HCT116 (cell line): ENCODE measurements at regions not wholly inside any gene's neighbourhood (a gene's known extent, or its start where the extent isn't known, plus 50 kb on each side); places are given as distances from the start of the nearest gene placed in this dataset.

Experiments
- ATAC-seq: fragments of 200-7000 bp; cut with Tn5 transposase; 2 replicates; pipeline ENCODE4 v1.9.1; 2020; ENCODE audit warnings: mild to moderate bottlenecking, moderate library complexity
- BruUV-seq: library from RNA; stranded (reverse); fragments of 400-500 nt; replicated peaks from 2 replicates; lab custom pipeline; 2021; lab: Mats Ljungman, UMichigan
- CTCF ChIA-PET: fragments of 300-600 bp; sonication (Branson Sonifier 250); formaldehyde crosslinking; loops from one replicate; lab custom pipeline; 2021; ENCODE audit warnings: antibody characterized with exemption; lab: Charles Lee
- POLR2A ChIA-PET: fragments of 300-600, 350-600 bp; sonication (Branson Sonifier 250); formaldehyde crosslinking; loops from one replicate; lab custom pipeline; 2021; ENCODE audit warnings: antibody characterized with exemption; lab: Charles Lee
- RAD21 ChIA-PET, 2 experiments: fragments of 300-600 bp; sonication (Branson Sonifier 250); formaldehyde crosslinking; loops; one replicate each; lab custom pipeline; 2023; ENCODE audit warnings: low total read pairs in 2 of 2; ENCODE audit not compliant: uncharacterized antibody in 2 of 2, unreplicated experiment in 2 of 2, low non-redundant PET in 1 of 2; lab: Charles Lee
- DNase-seq: peaks from one replicate; pipeline ENCODE4 v3.0.0-alpha.2; 2010; ENCODE audit warnings: low read depth, low spot score
- H2AFZ ChIP-seq: fragments of 200-600 bp; shearing (Covaris generic), sonication (generic); 2 replicates; pipeline ENCODE4 v1.6.1; 2017; ENCODE audit warnings: low read depth, mixed run types, mixed read lengths, antibody characterized with exemption, low read length; ENCODE audit not compliant: poor library complexity, severe bottlenecking
- H3K27ac ChIP-seq: 2 replicates; pipeline ENCODE4 v1.5.1; 2012; ENCODE audit warnings: low read depth, low read length
- H3K27me3 ChIP-seq: fragments of 200-600 bp; sonication (generic); 2 replicates; pipeline ENCODE4 v1.6.1; 2016; ENCODE audit warnings: mixed run types, low read length, mixed read lengths; ENCODE audit not compliant: insufficient read depth
- H3K36me3 ChIP-seq, 2 experiments: fragments of 200-500 bp in 1 of 2; fragments of 200-600 bp in 1 of 2; sonication (Bioruptor generic) in 1 of 2; sonication (generic) in 1 of 2; 2 replicates each; pipeline versions ENCODE4 v1.5.1 to v1.6.1; 2014 to 2016; ENCODE audit warnings: low read length in 2 of 2, inconsistent platforms in 1 of 2, mixed read lengths in 1 of 2, mixed run types in 1 of 2; ENCODE audit not compliant: insufficient read depth in 2 of 2, control insufficient read depth in 1 of 2
- H3K4me1 ChIP-seq, 2 experiments: fragments of 200-600 bp in 1 of 2; sonication (generic) in 1 of 2; 2 replicates each; pipeline versions ENCODE4 v1.5.1 to v1.6.1; 2012 to 2017; ENCODE audit warnings: low read length in 2 of 2, inconsistent platforms in 1 of 2, mild to moderate bottlenecking in 1 of 2, mixed read lengths in 1 of 2, mixed run types in 1 of 2, moderate library complexity in 1 of 2; ENCODE audit not compliant: insufficient read depth in 2 of 2, control insufficient read depth in 1 of 2
- H3K4me2 ChIP-seq: fragments of 200-600 bp; sonication (generic); 2 replicates; pipeline ENCODE4 v1.6.1; 2017; ENCODE audit warnings: mixed run types, low read length, mixed read lengths
- H3K4me3 ChIP-seq, 2 experiments: fragments of 200-600 bp in 1 of 2; sonication (generic) in 1 of 2; replicated peaks in 1 of 2; 2 replicates each; pipeline ENCODE4 v1.5.1; 2011 to 2016; ENCODE audit warnings: low read length in 2 of 2, control low read depth in 1 of 2, low read depth in 1 of 2, mild to moderate bottlenecking in 1 of 2, mixed read lengths in 1 of 2, mixed run types in 1 of 2
- H3K79me2 ChIP-seq: fragments of 200-600 bp; sonication (generic); 2 replicates; pipeline ENCODE4 v1.6.1; 2017; ENCODE audit warnings: mild to moderate bottlenecking, mixed run types, low read length, moderate library complexity, mixed read lengths; ENCODE audit not compliant: insufficient read depth
- H3K9ac ChIP-seq: fragments of 200-600 bp; sonication (generic); 2 replicates; pipeline ENCODE4 v1.6.1; 2016; ENCODE audit warnings: low read length, mixed read lengths
- H3K9me2 ChIP-seq: fragments of 200-600 bp; sonication (generic), shearing (Covaris generic); 2 replicates; pipeline ENCODE4 v1.6.1; 2017; ENCODE audit warnings: mixed run types, mild to moderate bottlenecking, moderate library complexity; ENCODE audit not compliant: insufficient read depth
- H3K9me3 ChIP-seq, 2 experiments: fragments of 200-500 bp in 1 of 2; fragments of 200-600 bp in 1 of 2; sonication (Bioruptor generic) in 1 of 2; sonication (generic) in 1 of 2; 2 replicates each; pipeline ENCODE4 v1.6.1; 2014 to 2017; ENCODE audit warnings: low read length in 2 of 2, mixed read lengths in 2 of 2, inconsistent platforms in 1 of 2, low read depth in 1 of 2, mild to moderate bottlenecking in 1 of 2, mixed run types in 1 of 2, moderate library complexity in 1 of 2; ENCODE audit not compliant: control insufficient read depth in 1 of 2, insufficient read depth in 1 of 2
- H4K20me1 ChIP-seq: fragments of 200-600 bp; sonication (generic), shearing (Covaris generic); 2 replicates; pipeline ENCODE4 v1.6.1; 2017; ENCODE audit warnings: mixed run types, mild to moderate bottlenecking, moderate library complexity; ENCODE audit not compliant: insufficient read depth
- CEBPB ChIP-seq: IDR thresholded peaks from 2 replicates; pipeline ENCODE4 v1.6.1; 2012; ENCODE audit warnings: low read depth
- EGR1 ChIP-seq: IDR thresholded peaks from 2 replicates; pipeline ENCODE4 v1.6.1; 2012; ENCODE audit warnings: low read depth
- EZH2 ChIP-seq: fragments of 200-600 bp; sonication (generic); IDR thresholded peaks from 2 replicates; pipeline ENCODE4 v1.6.1; 2017; ENCODE audit warnings: antibody characterized with exemption, mixed run types
- EZH2phosphoT487 ChIP-seq: fragments of 200-600 bp; IDR thresholded peaks from 2 replicates; pipeline ENCODE4 v1.6.1; 2018; ENCODE audit warnings: antibody characterized with exemption, borderline replicate concordance
- FOSL1 ChIP-seq: IDR thresholded peaks from 2 replicates; pipeline ENCODE4 v1.6.1; 2012; ENCODE audit warnings: low read depth
- MAX ChIP-seq: IDR thresholded peaks from 2 replicates; pipeline ENCODE4 v1.6.1; 2012
- POLR2AphosphoS5 ChIP-seq: IDR thresholded peaks from 2 replicates; pipeline ENCODE4 v1.6.1; 2011; ENCODE audit warnings: mild to moderate bottlenecking, low read depth, low read length, moderate library complexity
- RAD21 ChIP-seq: IDR thresholded peaks from 2 replicates; pipeline ENCODE4 v1.6.1; 2012; ENCODE audit warnings: low read depth, mild to moderate bottlenecking
- REST ChIP-seq: IDR thresholded peaks from 2 replicates; pipeline ENCODE4 v1.6.1; 2012; ENCODE audit warnings: low read depth
- SIN3A ChIP-seq: IDR thresholded peaks from 2 replicates; pipeline ENCODE4 v1.6.1; 2012; ENCODE audit warnings: low read depth
- SP1 ChIP-seq: IDR thresholded peaks from 2 replicates; pipeline ENCODE4 v1.6.1; 2012; ENCODE audit warnings: low read depth
- TCF7L2 ChIP-seq: IDR thresholded peaks from 2 replicates; pipeline ENCODE4 v1.7.0; 2011; ENCODE audit warnings: borderline replicate concordance, inconsistent platforms; ENCODE audit not compliant: insufficient read depth, insufficient read length; ENCODE audit errors: extremely low read depth
- YY1 ChIP-seq: IDR thresholded peaks from 2 replicates; pipeline ENCODE4 v1.6.1; 2011; ENCODE audit warnings: low read length, low read depth, moderate library complexity, mild to moderate bottlenecking; ENCODE audit not compliant: insufficient replicate concordance; ENCODE audit errors: extremely low read depth
- ZBTB33 ChIP-seq: IDR thresholded peaks from 2 replicates; pipeline ENCODE4 v1.6.1; 2011; ENCODE audit warnings: mild to moderate bottlenecking, low read length, moderate library complexity; ENCODE audit not compliant: insufficient replicate concordance; ENCODE audit errors: extremely low read depth
- ZFX ChIP-seq: fragments of 450-650 bp; IDR thresholded peaks from 2 replicates; pipeline ENCODE4 v1.6.1; 2017
- ZNF274 ChIP-seq: fragments of 200-500 bp; sonication (Bioruptor generic); IDR thresholded peaks from 2 replicates; pipeline ENCODE4 v1.6.1; 2014; ENCODE audit warnings: mild to moderate bottlenecking, low read depth, low read length, inconsistent platforms
- intact Hi-C: fragments of 100-400 bp; cut with micrococcal nuclease; formaldehyde crosslinking; loops from 2 replicates; pipeline ENCODE4 v1.10.0; 2022

- H3K4me2 ChIP-seq = no peak overlapping the region
- peaks cover 22% of the 10 kb centered on the region for H3K27me3 ChIP-seq
- H2AFZ ChIP-seq = no peak overlapping the region
- H3K36me3 ChIP-seq = no peaks in the 10 kb centered on the region
- no TSS peak for BruUV-seq
- H3K79me2 ChIP-seq = no peaks in the 10 kb centered on the region
- no peak overlapping the region for H3K27ac ChIP-seq
- no peaks in the 10 kb centered on the region for H3K9me3 ChIP-seq
- no peaks in the 10 kb centered on the region for H4K20me1 ChIP-seq
- DNase-seq (no peak), ATAC-seq (no peak)
- ChIA-PET RAD21 (no interaction called here), CTCF (no interaction called here), POLR2A (no interaction called here)
- TF ChIP-seq SP1 = no peak
- TF ChIP-seq TCF7L2 = no peak
- no peak for TF ChIP-seq ZFX
- TF ChIP-seq ZNF274 = no peak
- no peak for TF ChIP-seq FOSL1
- TF ChIP-seq REST = no peak
- intact Hi-C loops = no loop called here
- no peak overlapping the region for H3K4me3 ChIP-seq
- no peaks in the 10 kb centered on the region for H3K9me2 ChIP-seq
- H3K9ac ChIP-seq = no peak overlapping the region
- no peaks in the 10 kb centered on the region for H3K4me1 ChIP-seq
These were observed 194.8 kb upstream of the SALL3 start for GRCh38 chr18:78784861-78785260.

GRCh38 chr18:78785706-78786105, 193.9 kb upstream of the SALL3 start:
- Histone ChIP-seq H4K20me1 (no peaks in the 10 kb centered on the region), H3K9ac (no peak overlapping the region), H3K4me3 (no peak overlapping the region), H3K4me1 (no peaks in the 10 kb centered on the region), H3K4me2 (no peak overlapping the region), H3K36me3 (no peaks in the 10 kb centered on the region), H3K9me3 (no peaks in the 10 kb centered on the region), H3K27ac (no peak overlapping the region), H2AFZ (no peak overlapping the region), H3K79me2 (no peaks in the 10 kb centered on the region), H3K27me3 (peaks cover 24% of the 10 kb centered on the region), H3K9me2 (no peaks in the 10 kb centered on the region)
- intact Hi-C loops = no loop called here
- no peak for ATAC-seq
- BruUV-seq = no TSS peak
- RAD21 ChIA-PET = no interaction called here
- no peak for DNase-seq
- CTCF ChIA-PET = no interaction called here
- POLR2A ChIA-PET = no interaction called here
- TF ChIP-seq POLR2AphosphoS5 (no peak), SIN3A (no peak), EGR1 (no peak), EZH2 (no peak), TCF7L2 (no peak), YY1 (no peak), FOSL1 (no peak), MAX (no peak), RAD21 (no peak), ZNF274 (no peak), EZH2phosphoT487 (no peak), ZBTB33 (no peak), CEBPB (no peak)
